HCT116 (cell line): ENCODE measurements at regions not wholly inside any gene's neighbourhood (a gene's known extent, or its start where the extent isn't known, plus 50 kb on each side); places are given as distances from the start of the nearest gene placed in this dataset.

Source experiments
- ATAC-seq: fragments of 200-7000 bp; cut with Tn5 transposase; 2 replicates; pipeline ENCODE4 v1.9.1; 2020; ENCODE audit warnings: mild to moderate bottlenecking, moderate library complexity
- BruUV-seq: library from RNA; stranded (reverse); fragments of 400-500 nt; replicated peaks from 2 replicates; lab custom pipeline; 2021; lab: Mats Ljungman, UMichigan
- CTCF ChIA-PET: fragments of 300-600 bp; sonication (Branson Sonifier 250); formaldehyde crosslinking; loops from one replicate; lab custom pipeline; 2021; ENCODE audit warnings: antibody characterized with exemption; lab: Charles Lee
- POLR2A ChIA-PET: fragments of 300-600, 350-600 bp; sonication (Branson Sonifier 250); formaldehyde crosslinking; loops from one replicate; lab custom pipeline; 2021; ENCODE audit warnings: antibody characterized with exemption; lab: Charles Lee
- RAD21 ChIA-PET, 2 experiments: fragments of 300-600 bp; sonication (Branson Sonifier 250); formaldehyde crosslinking; loops; one replicate each; lab custom pipeline; 2023; ENCODE audit warnings: low total read pairs in 2 of 2; ENCODE audit not compliant: uncharacterized antibody in 2 of 2, unreplicated experiment in 2 of 2, low non-redundant PET in 1 of 2; lab: Charles Lee
- DNase-seq: peaks from one replicate; pipeline ENCODE4 v3.0.0-alpha.2; 2010; ENCODE audit warnings: low read depth, low spot score
- H2AFZ ChIP-seq: fragments of 200-600 bp; shearing (Covaris generic), sonication (generic); 2 replicates; pipeline ENCODE4 v1.6.1; 2017; ENCODE audit warnings: low read depth, mixed run types, mixed read lengths, antibody characterized with exemption, low read length; ENCODE audit not compliant: poor library complexity, severe bottlenecking
- H3K27ac ChIP-seq: 2 replicates; pipeline ENCODE4 v1.5.1; 2012; ENCODE audit warnings: low read depth, low read length
- H3K27me3 ChIP-seq: fragments of 200-600 bp; sonication (generic); 2 replicates; pipeline ENCODE4 v1.6.1; 2016; ENCODE audit warnings: mixed run types, low read length, mixed read lengths; ENCODE audit not compliant: insufficient read depth
- H3K36me3 ChIP-seq, 2 experiments: fragments of 200-500 bp in 1 of 2; fragments of 200-600 bp in 1 of 2; sonication (Bioruptor generic) in 1 of 2; sonication (generic) in 1 of 2; 2 replicates each; pipeline versions ENCODE4 v1.5.1 to v1.6.1; 2014 to 2016; ENCODE audit warnings: low read length in 2 of 2, inconsistent platforms in 1 of 2, mixed read lengths in 1 of 2, mixed run types in 1 of 2; ENCODE audit not compliant: insufficient read depth in 2 of 2, control insufficient read depth in 1 of 2
- H3K4me1 ChIP-seq, 2 experiments: fragments of 200-600 bp in 1 of 2; sonication (generic) in 1 of 2; 2 replicates each; pipeline versions ENCODE4 v1.5.1 to v1.6.1; 2012 to 2017; ENCODE audit warnings: low read length in 2 of 2, inconsistent platforms in 1 of 2, mild to moderate bottlenecking in 1 of 2, mixed read lengths in 1 of 2, mixed run types in 1 of 2, moderate library complexity in 1 of 2; ENCODE audit not compliant: insufficient read depth in 2 of 2, control insufficient read depth in 1 of 2
- H3K4me2 ChIP-seq: fragments of 200-600 bp; sonication (generic); 2 replicates; pipeline ENCODE4 v1.6.1; 2017; ENCODE audit warnings: mixed run types, low read length, mixed read lengths
- H3K4me3 ChIP-seq, 2 experiments: fragments of 200-600 bp in 1 of 2; sonication (generic) in 1 of 2; replicated peaks in 1 of 2; 2 replicates each; pipeline ENCODE4 v1.5.1; 2011 to 2016; ENCODE audit warnings: low read length in 2 of 2, control low read depth in 1 of 2, low read depth in 1 of 2, mild to moderate bottlenecking in 1 of 2, mixed read lengths in 1 of 2, mixed run types in 1 of 2
- H3K79me2 ChIP-seq: fragments of 200-600 bp; sonication (generic); 2 replicates; pipeline ENCODE4 v1.6.1; 2017; ENCODE audit warnings: mild to moderate bottlenecking, mixed run types, low read length, moderate library complexity, mixed read lengths; ENCODE audit not compliant: insufficient read depth
- H3K9ac ChIP-seq: fragments of 200-600 bp; sonication (generic); 2 replicates; pipeline ENCODE4 v1.6.1; 2016; ENCODE audit warnings: low read length, mixed read lengths
- H3K9me2 ChIP-seq: fragments of 200-600 bp; sonication (generic), shearing (Covaris generic); 2 replicates; pipeline ENCODE4 v1.6.1; 2017; ENCODE audit warnings: mixed run types, mild to moderate bottlenecking, moderate library complexity; ENCODE audit not compliant: insufficient read depth
- H3K9me3 ChIP-seq, 2 experiments: fragments of 200-500 bp in 1 of 2; fragments of 200-600 bp in 1 of 2; sonication (Bioruptor generic) in 1 of 2; sonication (generic) in 1 of 2; 2 replicates each; pipeline ENCODE4 v1.6.1; 2014 to 2017; ENCODE audit warnings: low read length in 2 of 2, mixed read lengths in 2 of 2, inconsistent platforms in 1 of 2, low read depth in 1 of 2, mild to moderate bottlenecking in 1 of 2, mixed run types in 1 of 2, moderate library complexity in 1 of 2; ENCODE audit not compliant: control insufficient read depth in 1 of 2, insufficient read depth in 1 of 2
- H4K20me1 ChIP-seq: fragments of 200-600 bp; sonication (generic), shearing (Covaris generic); 2 replicates; pipeline ENCODE4 v1.6.1; 2017; ENCODE audit warnings: mixed run types, mild to moderate bottlenecking, moderate library complexity; ENCODE audit not compliant: insufficient read depth
- CBX3 ChIP-seq: IDR thresholded peaks from 2 replicates; pipeline ENCODE4 v1.6.1; 2012; ENCODE audit warnings: low read depth
- CEBPB ChIP-seq: IDR thresholded peaks from 2 replicates; pipeline ENCODE4 v1.6.1; 2012; ENCODE audit warnings: low read depth
- EGR1 ChIP-seq: IDR thresholded peaks from 2 replicates; pipeline ENCODE4 v1.6.1; 2012; ENCODE audit warnings: low read depth
- ELF1 ChIP-seq: IDR thresholded peaks from 2 replicates; pipeline ENCODE4 v1.6.1; 2012; ENCODE audit warnings: low read depth, borderline replicate concordance
- EZH2 ChIP-seq: fragments of 200-600 bp; sonication (generic); IDR thresholded peaks from 2 replicates; pipeline ENCODE4 v1.6.1; 2017; ENCODE audit warnings: antibody characterized with exemption, mixed run types
- EZH2phosphoT487 ChIP-seq: fragments of 200-600 bp; IDR thresholded peaks from 2 replicates; pipeline ENCODE4 v1.6.1; 2018; ENCODE audit warnings: antibody characterized with exemption, borderline replicate concordance
- JUND ChIP-seq: IDR thresholded peaks from 2 replicates; pipeline ENCODE4 v1.6.1; 2012
- POLR2AphosphoS5 ChIP-seq: IDR thresholded peaks from 2 replicates; pipeline ENCODE4 v1.6.1; 2011; ENCODE audit warnings: mild to moderate bottlenecking, low read depth, low read length, moderate library complexity
- RAD21 ChIP-seq: IDR thresholded peaks from 2 replicates; pipeline ENCODE4 v1.6.1; 2012; ENCODE audit warnings: low read depth, mild to moderate bottlenecking
- SIN3A ChIP-seq: IDR thresholded peaks from 2 replicates; pipeline ENCODE4 v1.6.1; 2012; ENCODE audit warnings: low read depth
- SP1 ChIP-seq: IDR thresholded peaks from 2 replicates; pipeline ENCODE4 v1.6.1; 2012; ENCODE audit warnings: low read depth
- SRF ChIP-seq: IDR thresholded peaks from 2 replicates; pipeline ENCODE4 v1.6.1; 2012; ENCODE audit warnings: low read depth
- YY1 ChIP-seq: IDR thresholded peaks from 2 replicates; pipeline ENCODE4 v1.6.1; 2011; ENCODE audit warnings: low read length, low read depth, moderate library complexity, mild to moderate bottlenecking; ENCODE audit not compliant: insufficient replicate concordance; ENCODE audit errors: extremely low read depth
- ZNF274 ChIP-seq: fragments of 200-500 bp; sonication (Bioruptor generic); IDR thresholded peaks from 2 replicates; pipeline ENCODE4 v1.6.1; 2014; ENCODE audit warnings: mild to moderate bottlenecking, low read depth, low read length, inconsistent platforms
- intact Hi-C: fragments of 100-400 bp; cut with micrococcal nuclease; formaldehyde crosslinking; loops from 2 replicates; pipeline ENCODE4 v1.10.0; 2022
- TF ChIP-seq, protein P1 (sequence below): IDR thresholded peaks from 2 replicates; pipeline ENCODE4 v1.6.1; 2011; ENCODE audit warnings: mild to moderate bottlenecking, low read length, moderate library complexity; ENCODE audit not compliant: insufficient replicate concordance; ENCODE audit errors: extremely low read depth
- TF ChIP-seq, protein P2 (sequence below): IDR thresholded peaks from 2 replicates; pipeline ENCODE4 v1.6.1; 2012
- TF ChIP-seq, protein P3 (sequence below): IDR thresholded peaks from 2 replicates; pipeline ENCODE4 v1.6.1; 2012; ENCODE audit warnings: low read depth
- TF ChIP-seq, protein P4 (sequence below), 3 experiments: fragments of 200-600 bp in 1 of 3; sonication (generic) in 1 of 3; IDR thresholded peaks in 2 of 3; conservative IDR thresholded peaks in 1 of 3; 2 replicates each; pipeline ENCODE4 v1.5.1; 2012 to 2017; ENCODE audit warnings: low read depth in 2 of 3, low read length in 2 of 3, antibody characterized with exemption in 1 of 3, borderline replicate concordance in 1 of 3, control low read depth in 1 of 3, mild to moderate bottlenecking in 1 of 3, mixed read lengths in 1 of 3, mixed run types in 1 of 3, moderate library complexity in 1 of 3; ENCODE audit not compliant: insufficient read depth in 1 of 3

DNA sequence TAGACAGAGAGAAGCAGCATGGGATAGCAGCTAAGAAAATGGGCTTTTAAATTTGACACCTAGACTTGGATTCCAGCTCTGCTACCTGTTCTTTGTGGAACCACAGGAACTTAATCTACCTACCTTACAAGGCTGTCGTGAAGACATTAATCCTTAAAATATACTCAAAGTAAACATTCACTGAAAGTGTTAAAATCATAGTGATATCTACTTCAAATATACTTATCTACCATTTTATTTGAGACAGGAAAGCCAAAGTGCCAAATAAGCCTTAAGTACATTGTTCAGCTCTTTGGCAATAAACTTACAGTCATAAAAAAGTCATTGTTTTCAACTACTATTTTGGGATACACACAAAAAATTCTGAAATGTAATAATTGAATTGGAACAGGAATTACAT lies 295.0 kb upstream of the PITX2 start:
- Histone ChIP-seq H4K20me1 (no peaks in the 10 kb centered on the region), H3K4me2 (no peak overlapping the region), H3K36me3 (no peaks in the 10 kb centered on the region), H3K4me1 (no peaks in the 10 kb centered on the region), H3K9me3 (no peaks in the 10 kb centered on the region), H3K4me3 (no peak overlapping the region), H3K27ac (no peak overlapping the region), H2AFZ (no peak overlapping the region), H3K79me2 (no peaks in the 10 kb centered on the region), H3K9me2 (no peaks in the 10 kb centered on the region), H3K27me3 (no peaks in the 10 kb centered on the region), H3K9ac (no peak overlapping the region)
- ChIA-PET POLR2A (no interaction called here), RAD21 (no interaction called here), CTCF (no interaction called here)
- BruUV-seq: no TSS peak
- ATAC-seq: no peak
- TF ChIP-seq SIN3A (no peak), CEBPB (no peak), ZNF274 (no peak), EGR1 (no peak), EZH2 (no peak), SP1 (no peak), RAD21 (no peak), EZH2phosphoT487 (no peak), YY1 (no peak), SRF (no peak), ELF1 (no peak), POLR2AphosphoS5 (no peak), JUND (no peak), CBX3 (no peak)
- TF ChIP-seq, protein P1, sequence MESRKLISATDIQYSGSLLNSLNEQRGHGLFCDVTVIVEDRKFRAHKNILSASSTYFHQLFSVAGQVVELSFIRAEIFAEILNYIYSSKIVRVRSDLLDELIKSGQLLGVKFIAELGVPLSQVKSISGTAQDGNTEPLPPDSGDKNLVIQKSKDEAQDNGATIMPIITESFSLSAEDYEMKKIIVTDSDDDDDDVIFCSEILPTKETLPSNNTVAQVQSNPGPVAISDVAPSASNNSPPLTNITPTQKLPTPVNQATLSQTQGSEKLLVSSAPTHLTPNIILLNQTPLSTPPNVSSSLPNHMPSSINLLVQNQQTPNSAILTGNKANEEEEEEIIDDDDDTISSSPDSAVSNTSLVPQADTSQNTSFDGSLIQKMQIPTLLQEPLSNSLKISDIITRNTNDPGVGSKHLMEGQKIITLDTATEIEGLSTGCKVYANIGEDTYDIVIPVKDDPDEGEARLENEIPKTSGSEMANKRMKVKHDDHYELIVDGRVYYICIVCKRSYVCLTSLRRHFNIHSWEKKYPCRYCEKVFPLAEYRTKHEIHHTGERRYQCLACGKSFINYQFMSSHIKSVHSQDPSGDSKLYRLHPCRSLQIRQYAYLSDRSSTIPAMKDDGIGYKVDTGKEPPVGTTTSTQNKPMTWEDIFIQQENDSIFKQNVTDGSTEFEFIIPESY: no peak
- TF ChIP-seq, protein P2, sequence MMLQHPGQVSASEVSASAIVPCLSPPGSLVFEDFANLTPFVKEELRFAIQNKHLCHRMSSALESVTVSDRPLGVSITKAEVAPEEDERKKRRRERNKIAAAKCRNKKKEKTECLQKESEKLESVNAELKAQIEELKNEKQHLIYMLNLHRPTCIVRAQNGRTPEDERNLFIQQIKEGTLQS: no peak
- TF ChIP-seq, protein P3, sequence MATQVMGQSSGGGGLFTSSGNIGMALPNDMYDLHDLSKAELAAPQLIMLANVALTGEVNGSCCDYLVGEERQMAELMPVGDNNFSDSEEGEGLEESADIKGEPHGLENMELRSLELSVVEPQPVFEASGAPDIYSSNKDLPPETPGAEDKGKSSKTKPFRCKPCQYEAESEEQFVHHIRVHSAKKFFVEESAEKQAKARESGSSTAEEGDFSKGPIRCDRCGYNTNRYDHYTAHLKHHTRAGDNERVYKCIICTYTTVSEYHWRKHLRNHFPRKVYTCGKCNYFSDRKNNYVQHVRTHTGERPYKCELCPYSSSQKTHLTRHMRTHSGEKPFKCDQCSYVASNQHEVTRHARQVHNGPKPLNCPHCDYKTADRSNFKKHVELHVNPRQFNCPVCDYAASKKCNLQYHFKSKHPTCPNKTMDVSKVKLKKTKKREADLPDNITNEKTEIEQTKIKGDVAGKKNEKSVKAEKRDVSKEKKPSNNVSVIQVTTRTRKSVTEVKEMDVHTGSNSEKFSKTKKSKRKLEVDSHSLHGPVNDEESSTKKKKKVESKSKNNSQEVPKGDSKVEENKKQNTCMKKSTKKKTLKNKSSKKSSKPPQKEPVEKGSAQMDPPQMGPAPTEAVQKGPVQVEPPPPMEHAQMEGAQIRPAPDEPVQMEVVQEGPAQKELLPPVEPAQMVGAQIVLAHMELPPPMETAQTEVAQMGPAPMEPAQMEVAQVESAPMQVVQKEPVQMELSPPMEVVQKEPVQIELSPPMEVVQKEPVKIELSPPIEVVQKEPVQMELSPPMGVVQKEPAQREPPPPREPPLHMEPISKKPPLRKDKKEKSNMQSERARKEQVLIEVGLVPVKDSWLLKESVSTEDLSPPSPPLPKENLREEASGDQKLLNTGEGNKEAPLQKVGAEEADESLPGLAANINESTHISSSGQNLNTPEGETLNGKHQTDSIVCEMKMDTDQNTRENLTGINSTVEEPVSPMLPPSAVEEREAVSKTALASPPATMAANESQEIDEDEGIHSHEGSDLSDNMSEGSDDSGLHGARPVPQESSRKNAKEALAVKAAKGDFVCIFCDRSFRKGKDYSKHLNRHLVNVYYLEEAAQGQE: no peak
- TF ChIP-seq, protein P4, sequence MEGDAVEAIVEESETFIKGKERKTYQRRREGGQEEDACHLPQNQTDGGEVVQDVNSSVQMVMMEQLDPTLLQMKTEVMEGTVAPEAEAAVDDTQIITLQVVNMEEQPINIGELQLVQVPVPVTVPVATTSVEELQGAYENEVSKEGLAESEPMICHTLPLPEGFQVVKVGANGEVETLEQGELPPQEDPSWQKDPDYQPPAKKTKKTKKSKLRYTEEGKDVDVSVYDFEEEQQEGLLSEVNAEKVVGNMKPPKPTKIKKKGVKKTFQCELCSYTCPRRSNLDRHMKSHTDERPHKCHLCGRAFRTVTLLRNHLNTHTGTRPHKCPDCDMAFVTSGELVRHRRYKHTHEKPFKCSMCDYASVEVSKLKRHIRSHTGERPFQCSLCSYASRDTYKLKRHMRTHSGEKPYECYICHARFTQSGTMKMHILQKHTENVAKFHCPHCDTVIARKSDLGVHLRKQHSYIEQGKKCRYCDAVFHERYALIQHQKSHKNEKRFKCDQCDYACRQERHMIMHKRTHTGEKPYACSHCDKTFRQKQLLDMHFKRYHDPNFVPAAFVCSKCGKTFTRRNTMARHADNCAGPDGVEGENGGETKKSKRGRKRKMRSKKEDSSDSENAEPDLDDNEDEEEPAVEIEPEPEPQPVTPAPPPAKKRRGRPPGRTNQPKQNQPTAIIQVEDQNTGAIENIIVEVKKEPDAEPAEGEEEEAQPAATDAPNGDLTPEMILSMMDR (IDR thresholded peaks at IDR 0.05 in 2 of 3, conservative IDR thresholded peaks at IDR 0.05 in 1 of 3; ENCODE audit: borderline replicate concordance in 1 of 3, insufficient read depth in 1 of 3, low read depth in 2 of 3, low read length in 2 of 3): no peak
- intact Hi-C loops: no loop called here
- no peak for DNase-seq
